HL-60/S4 treated with retinoic acid at 250 ng/mL for 4 days and 3 days (cell line): ENCODE measurements at regions not wholly inside any gene's neighbourhood (a gene's known extent, or its start where the extent isn't known, plus 50 kb on each side); places are given as distances from the start of the nearest gene placed in this dataset.

Experiments
- in situ Hi-C: fragments of 300-500 bp; cut with MboI; formaldehyde crosslinking; loops from 2 replicates; pipeline ENCODE4 v1.7.0; 2022; ENCODE audit warnings: low sequenced_read_pairs

DNA sequence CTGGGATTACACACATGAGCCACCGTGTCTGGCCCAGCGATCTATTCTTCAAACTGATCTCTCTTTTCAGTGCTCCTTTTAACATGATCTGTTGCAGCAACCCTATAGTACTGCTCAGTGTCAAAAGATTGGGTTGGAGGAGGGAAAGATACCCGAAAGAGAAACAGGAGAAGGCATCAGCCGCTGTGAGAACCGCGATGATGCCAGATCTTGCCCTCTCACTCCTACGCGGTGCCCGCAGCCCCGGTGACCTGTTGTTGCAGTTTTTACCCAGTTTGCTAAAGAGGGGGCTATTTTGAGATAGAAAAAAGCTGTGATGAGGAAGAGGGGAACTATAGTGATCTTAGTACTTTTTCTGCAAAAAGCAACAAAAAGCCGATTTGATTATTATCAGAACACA lies 335.5 kb downstream of the KCNS3 start:
- in situ Hi-C loops, result no loop called here

DNA sequence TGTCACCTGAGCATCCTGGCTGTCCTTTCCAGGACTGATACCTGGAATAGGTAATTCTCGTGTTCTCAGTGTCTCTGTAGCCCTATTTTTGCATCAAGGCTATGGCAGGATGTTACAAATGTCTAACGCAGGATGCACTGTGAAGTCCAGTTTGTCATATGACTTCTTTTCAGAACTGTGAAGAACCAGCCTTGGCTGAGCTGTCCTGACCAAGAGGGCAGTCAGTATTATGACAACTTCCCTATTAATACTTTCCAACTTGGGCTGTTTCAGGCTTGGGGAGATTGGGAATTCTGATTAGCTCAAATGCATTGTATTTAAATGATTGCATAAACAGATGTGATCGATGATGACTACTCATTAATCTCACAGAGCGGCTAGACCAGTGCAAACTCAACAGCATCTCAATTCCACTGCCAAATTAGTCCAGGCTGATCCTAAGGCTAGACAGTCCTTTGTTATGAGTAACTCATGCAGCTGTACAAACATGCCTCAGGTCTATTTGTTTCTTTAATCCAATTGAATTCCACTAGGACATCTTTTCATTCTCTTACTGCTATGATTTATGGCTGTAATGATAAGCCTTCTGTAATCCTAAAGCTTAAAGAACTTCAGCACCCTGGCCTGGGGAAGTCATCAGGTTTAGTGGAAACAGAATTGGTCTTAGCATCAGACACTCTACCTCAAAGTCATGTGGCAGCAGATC lies 331.6 kb downstream of the KCNS3 start:
- in situ Hi-C loops, result no loop called here

DNA sequence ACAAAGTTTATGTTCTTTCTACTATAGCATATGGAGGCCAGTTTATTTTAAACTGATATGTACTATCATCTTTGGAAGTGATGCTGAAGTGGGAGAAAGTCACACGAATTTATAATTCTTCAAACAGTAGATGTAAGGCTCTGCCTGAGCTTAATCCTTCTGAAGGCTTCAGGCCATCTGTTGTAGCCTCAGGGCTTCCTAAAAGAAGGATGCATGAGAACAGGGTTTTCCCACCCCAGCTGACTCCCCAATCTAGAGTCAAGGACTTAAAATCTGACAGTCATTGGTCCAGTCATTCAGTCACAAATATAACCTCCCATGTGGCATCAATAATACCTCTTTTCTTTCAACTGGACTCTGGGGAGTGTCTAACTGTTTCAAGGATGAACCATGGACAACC lies 330.5 kb downstream of the KCNS3 start:
- in situ Hi-C loops, result no loop called here

- in situ Hi-C loops, result no loop called here
These were observed 322.3 kb downstream of the KCNS3 start for GRCh38 chr2:18200771-18201170.

DNA sequence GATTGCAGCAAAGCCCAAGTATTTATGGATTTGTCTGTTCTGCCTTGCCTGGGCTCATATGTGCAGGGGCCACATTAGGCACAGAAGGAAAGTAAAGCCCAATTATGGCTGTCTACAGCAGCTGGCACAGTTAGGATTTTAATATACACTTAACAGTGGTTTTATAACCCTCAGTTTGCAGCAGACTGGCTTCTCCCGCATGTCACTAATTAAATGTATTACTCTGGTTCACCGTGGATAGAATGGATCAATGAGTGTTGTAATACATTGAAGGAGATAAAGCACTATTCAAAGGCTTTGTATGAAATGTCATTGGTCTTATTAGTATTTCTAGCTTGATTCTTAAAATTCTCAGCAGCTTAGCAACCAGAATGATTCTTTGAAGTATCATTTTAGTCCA lies 320.2 kb downstream of the KCNS3 start:
- in situ Hi-C loops, result no loop called here

- in situ Hi-C loops, result no loop called here
These were observed 315.7 kb downstream of the KCNS3 start for GRCh38 chr2:18194161-18194560.

- in situ Hi-C loops, result no loop called here
These were observed 308.5 kb downstream of the KCNS3 start for GRCh38 chr2:18186816-18187613.

DNA sequence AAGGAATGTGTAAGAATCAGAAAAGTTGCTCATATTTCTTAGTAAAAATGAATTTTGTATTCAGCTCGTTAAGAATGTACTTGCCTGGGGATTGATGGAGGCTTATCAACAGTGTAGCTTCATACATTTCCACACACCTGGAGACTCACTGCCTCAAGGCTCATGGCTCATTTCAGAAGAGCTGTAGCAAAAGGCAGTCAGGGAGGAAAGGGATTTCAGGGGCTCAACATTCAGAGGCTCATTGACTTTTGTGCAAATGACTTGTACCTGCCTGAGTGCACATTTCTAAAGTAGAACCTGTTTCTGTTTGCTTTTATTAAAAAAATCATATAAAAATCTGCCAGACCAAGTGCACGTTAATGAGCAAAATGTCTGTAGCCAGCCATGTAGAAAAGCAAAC lies 304.4 kb downstream of the KCNS3 start:
- in situ Hi-C loops, result no loop called here

DNA sequence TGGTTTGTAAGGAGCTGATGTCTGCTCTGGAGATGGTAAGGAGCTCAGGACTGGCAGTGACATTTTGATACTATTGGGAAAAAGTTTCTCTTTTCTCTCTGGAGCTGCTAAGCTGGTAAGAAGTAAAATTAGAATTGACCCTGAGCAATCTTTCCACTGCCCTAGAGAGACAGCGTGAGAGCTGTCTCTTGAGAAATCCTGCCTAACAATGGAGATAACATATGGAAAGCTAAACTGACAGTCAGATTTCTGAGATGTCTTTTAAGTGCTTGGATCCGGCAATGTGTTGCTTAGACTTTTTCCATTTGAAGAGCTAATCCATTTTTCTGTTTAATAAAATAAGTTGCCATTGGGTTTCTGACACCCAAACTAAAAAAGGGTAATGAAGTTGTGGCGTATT lies 302.4 kb downstream of the KCNS3 start:
- in situ Hi-C loops, result no loop called here

GRCh38 chr2:18180031-18180610 lies 301.7 kb downstream of the KCNS3 start:
- in situ Hi-C loops, result no loop called here

GRCh38 chr2:18178736-18179349 lies 300.4 kb downstream of the KCNS3 start:
- in situ Hi-C loops, result no loop called here

GRCh38 chr2:18176679-18177215 lies 298.3 kb downstream of the KCNS3 start:
- in situ Hi-C loops, result no loop called here

DNA sequence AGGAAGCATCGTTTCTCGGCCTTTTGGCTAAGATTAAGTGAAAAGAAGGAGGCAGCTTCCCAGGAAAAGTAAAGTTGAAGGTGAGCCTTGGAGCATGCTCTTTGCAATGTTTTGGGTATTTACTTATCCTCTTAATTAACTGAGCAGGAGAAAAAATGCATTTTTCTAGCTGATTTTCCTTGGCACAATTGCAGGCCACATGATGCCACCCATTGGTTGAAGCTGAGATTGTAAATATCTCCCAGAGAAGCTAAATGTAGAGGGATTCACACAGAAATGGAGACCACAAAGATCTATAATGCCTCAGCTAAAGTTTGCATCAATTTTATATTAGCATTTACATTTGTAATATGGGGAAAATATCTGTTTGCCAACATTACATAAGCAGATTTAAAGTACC lies 294.1 kb downstream of the KCNS3 start:
- in situ Hi-C loops, result loop anchor here (25.0 kb wide), 1 partner anchor 310 kb away; no protein-coding TSS in a partner anchor

GRCh38 chr2:18171191-18172139 lies 293.0 kb downstream of the KCNS3 start:
- in situ Hi-C loops, result loop anchor here (25.0 kb wide), 1 partner anchor 309 kb away; no protein-coding TSS in a partner anchor

GRCh38 chr2:18170642-18171041 lies 292.2 kb downstream of the KCNS3 start:
- in situ Hi-C loops, result loop anchor here (25.0 kb wide), 1 partner anchor 308 kb away; no protein-coding TSS in a partner anchor

- in situ Hi-C loops, result loop anchor here (25.0 kb wide), 1 partner anchor 308 kb away; no protein-coding TSS in a partner anchor
These were observed 291.4 kb downstream of the KCNS3 start for GRCh38 chr2:18169893-18170175.

GRCh38 chr2:18169121-18169892 lies 290.8 kb downstream of the KCNS3 start:
- in situ Hi-C loops, result loop anchor here (25.0 kb wide), 1 partner anchor 307 kb away; no protein-coding TSS in a partner anchor

DNA sequence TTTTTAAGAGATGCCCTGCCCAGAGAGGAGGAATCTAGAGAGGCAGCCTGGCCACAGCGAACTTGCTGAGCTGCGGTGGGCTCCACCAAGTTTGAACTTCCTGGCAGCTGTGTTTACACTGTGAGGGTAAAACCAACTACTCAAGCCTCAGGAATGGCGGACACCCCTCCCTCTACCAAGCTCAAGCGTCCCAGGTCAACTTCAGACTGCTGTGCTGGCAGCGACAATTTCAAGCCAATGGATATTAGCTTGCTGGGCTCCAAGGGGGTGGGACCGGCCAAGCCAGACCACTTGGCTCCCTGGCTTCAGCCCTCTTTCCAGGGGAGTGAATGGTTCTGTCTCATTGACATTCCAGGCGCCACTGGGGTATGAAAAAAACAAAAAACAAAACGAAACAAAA lies 289.4 kb downstream of the KCNS3 start:
- in situ Hi-C loops, result loop anchor here (25.0 kb wide), 1 partner anchor 306 kb away; no protein-coding TSS in a partner anchor

GRCh38 chr2:18161681-18162080 lies 283.2 kb downstream of the KCNS3 start:
- in situ Hi-C loops, result loop anchor here (25.0 kb wide), 1 partner anchor 299 kb away; no protein-coding TSS in a partner anchor
